ENCODE measurements at regions not wholly inside any gene's neighbourhood (a gene's known extent, or its start where the extent isn't known, plus 50 kb on each side); places are given as distances from the start of the nearest gene placed in this dataset.

DNA sequence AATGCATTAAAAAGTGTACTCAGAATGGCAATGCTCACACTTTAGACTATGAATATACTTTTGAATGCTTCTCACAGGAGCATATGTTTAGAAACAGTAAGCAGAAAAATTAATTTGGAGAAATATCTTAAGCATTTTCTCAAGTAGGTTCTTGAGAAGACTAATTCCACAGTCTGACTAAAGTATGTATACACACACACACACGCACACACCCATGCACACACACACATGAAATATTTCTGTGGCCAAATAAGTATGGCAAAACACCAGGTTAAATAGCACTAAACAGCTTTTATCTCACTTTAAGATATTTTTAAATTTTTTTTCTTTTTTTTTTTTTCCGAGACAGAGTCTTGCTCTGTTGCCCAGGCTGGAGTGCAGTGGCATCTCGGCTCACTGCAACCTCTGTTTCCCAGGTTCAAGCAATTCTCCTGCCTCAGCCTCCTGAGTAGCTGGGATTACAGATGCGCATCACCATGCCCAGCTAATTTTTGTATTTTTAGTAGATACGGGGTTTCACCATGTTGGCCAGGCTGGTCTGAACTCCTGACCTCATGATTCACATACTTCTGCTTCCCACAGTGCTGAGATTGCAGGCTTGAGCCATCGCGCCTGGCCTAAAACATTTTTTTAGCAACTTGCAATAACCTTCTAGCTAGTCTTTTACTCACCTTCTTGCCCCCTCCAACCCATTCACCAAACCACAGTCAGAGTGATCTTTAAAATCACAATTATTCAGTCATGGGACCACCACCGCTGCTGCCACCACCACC lies 67.5 kb upstream of the SCG2 start:
- Histone ChIP-seq H3K79me2 (ENCODE audit: insufficient read depth, low read length) (no peaks in the 10 kb centered on the region), H3K79me1 (ENCODE audit: insufficient read depth, low read depth, low read length, poor library complexity, severe bottlenecking) (no peaks in the 10 kb centered on the region), H2BK5ac (ENCODE audit: insufficient read length, low read length) (no peak overlapping the region), H3K4ac (ENCODE audit: low read depth, low read length) (no peak overlapping the region), H3K14ac (ENCODE audit: insufficient read depth, low read length) (no peak overlapping the region), H2AFZ (ENCODE audit: low read length) (no peak overlapping the region), H2AK5ac (ENCODE audit: insufficient read length, low read length) (no peak overlapping the region), H4K20me1 (ENCODE audit: control insufficient read depth, insufficient read depth, insufficient read length) (no peaks in the 10 kb centered on the region), H3K18ac (ENCODE audit: insufficient read length, low read depth, low read length) (no peak overlapping the region), H2BK120ac (ENCODE audit: low read depth, low read length, poor library complexity, severe bottlenecking) (no peak overlapping the region), H3K56ac (ENCODE audit: insufficient read length, low read depth, low read length) (no peak overlapping the region), H3K4me1 (ENCODE audit: insufficient read depth, low read length) (no peaks in the 10 kb centered on the region), H2BK20ac (ENCODE audit: low read depth, low read length, poor library complexity, severe bottlenecking) (no peak overlapping the region), H3K27me3 (ENCODE audit: insufficient read depth, low read length) (no peaks in the 10 kb centered on the region), H2BK15ac (ENCODE audit: low read depth, low read length) (no peak overlapping the region), H3K27ac (ENCODE audit: insufficient read length, low read depth, low read length) (no peak overlapping the region), H3T11ph (ENCODE audit: low read length) (no peak overlapping the region), H4K91ac (ENCODE audit: insufficient read length, low read depth, low read length) (no peak overlapping the region), H4K8ac (replicated peaks; ENCODE audit: insufficient read length, low read depth, low read length) (no peak overlapping the region), H3K4me2 (ENCODE audit: insufficient read depth, insufficient read length, low read length) (no peak overlapping the region), H3K23ac (ENCODE audit: insufficient read length, low read depth, low read length) (no peak overlapping the region), H4K5ac (ENCODE audit: insufficient read length, low read depth, low read length) (no peak overlapping the region), H3K23me2 (ENCODE audit: insufficient read length, low read depth, low read length, poor library complexity, severe bottlenecking) (no peaks in the 10 kb centered on the region), H3K9ac (ENCODE audit: extremely low read depth, insufficient read length, low read length) (no peak overlapping the region), H2BK12ac (ENCODE audit: insufficient read length, low read depth, low read length) (no peak overlapping the region), H3K9me3 (ENCODE audit: control insufficient read depth, low read depth, low read length) (no peaks in the 10 kb centered on the region)
- H3K27me3 Mint-ChIP-seq (ENCODE audit: low read depth) = no peaks in the 10 kb centered on the region; the same call in 1 of the 2 replicates
- peaks cover 0 to 4% (median 3%) of the 10 kb centered on the region in 3 experiments; a peak in 4 of 7 replicates for H3K36me3 Mint-ChIP-seq (ENCODE audit: insufficient read depth in 1 of 3, low read depth in 3 of 3)
- TF ChIP-seq, protein P1, sequence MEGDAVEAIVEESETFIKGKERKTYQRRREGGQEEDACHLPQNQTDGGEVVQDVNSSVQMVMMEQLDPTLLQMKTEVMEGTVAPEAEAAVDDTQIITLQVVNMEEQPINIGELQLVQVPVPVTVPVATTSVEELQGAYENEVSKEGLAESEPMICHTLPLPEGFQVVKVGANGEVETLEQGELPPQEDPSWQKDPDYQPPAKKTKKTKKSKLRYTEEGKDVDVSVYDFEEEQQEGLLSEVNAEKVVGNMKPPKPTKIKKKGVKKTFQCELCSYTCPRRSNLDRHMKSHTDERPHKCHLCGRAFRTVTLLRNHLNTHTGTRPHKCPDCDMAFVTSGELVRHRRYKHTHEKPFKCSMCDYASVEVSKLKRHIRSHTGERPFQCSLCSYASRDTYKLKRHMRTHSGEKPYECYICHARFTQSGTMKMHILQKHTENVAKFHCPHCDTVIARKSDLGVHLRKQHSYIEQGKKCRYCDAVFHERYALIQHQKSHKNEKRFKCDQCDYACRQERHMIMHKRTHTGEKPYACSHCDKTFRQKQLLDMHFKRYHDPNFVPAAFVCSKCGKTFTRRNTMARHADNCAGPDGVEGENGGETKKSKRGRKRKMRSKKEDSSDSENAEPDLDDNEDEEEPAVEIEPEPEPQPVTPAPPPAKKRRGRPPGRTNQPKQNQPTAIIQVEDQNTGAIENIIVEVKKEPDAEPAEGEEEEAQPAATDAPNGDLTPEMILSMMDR (conservative IDR thresholded peaks at IDR 0.05) = no peak
- H3K27ac Mint-ChIP-seq = no peak overlapping the region
- DNase-seq = no peak
- H3K9me3 Mint-ChIP-seq = no peaks in the 10 kb centered on the region; a peak in 1 of 5 replicates
- peaks cover 3 to 7% of the 10 kb centered on the region in 2 experiments; a peak in 2 of 4 replicates for H3K4me1 Mint-ChIP-seq
- WGBS (ENCODE audit: extremely low coverage, insufficient read length, low lambda C conversion rate) = no CpG with 5 or more reads among the region's 8 CpGs
- no peak overlapping the region for H3K4me3 Mint-ChIP-seq

Measured in H9 (cell line).